NB4 (cell line): ENCODE measurements at regions not wholly inside any gene's neighbourhood (a gene's known extent, or its start where the extent isn't known, plus 50 kb on each side); places are given as distances from the start of the nearest gene placed in this dataset.

Experiments
- MYC ChIP-seq: IDR thresholded peaks from 2 replicates; pipeline ENCODE4 v1.6.1; 2011; ENCODE audit warnings: low read depth, low read length
- TF ChIP-seq, protein P1 (sequence below): IDR thresholded peaks from one replicate; pipeline ENCODE4 v1.5.1; 2012; ENCODE audit warnings: low read depth, low read length

- TF ChIP-seq, protein P1, sequence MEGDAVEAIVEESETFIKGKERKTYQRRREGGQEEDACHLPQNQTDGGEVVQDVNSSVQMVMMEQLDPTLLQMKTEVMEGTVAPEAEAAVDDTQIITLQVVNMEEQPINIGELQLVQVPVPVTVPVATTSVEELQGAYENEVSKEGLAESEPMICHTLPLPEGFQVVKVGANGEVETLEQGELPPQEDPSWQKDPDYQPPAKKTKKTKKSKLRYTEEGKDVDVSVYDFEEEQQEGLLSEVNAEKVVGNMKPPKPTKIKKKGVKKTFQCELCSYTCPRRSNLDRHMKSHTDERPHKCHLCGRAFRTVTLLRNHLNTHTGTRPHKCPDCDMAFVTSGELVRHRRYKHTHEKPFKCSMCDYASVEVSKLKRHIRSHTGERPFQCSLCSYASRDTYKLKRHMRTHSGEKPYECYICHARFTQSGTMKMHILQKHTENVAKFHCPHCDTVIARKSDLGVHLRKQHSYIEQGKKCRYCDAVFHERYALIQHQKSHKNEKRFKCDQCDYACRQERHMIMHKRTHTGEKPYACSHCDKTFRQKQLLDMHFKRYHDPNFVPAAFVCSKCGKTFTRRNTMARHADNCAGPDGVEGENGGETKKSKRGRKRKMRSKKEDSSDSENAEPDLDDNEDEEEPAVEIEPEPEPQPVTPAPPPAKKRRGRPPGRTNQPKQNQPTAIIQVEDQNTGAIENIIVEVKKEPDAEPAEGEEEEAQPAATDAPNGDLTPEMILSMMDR, result no peak
- TF ChIP-seq MYC, result no peak
Observed at GRCh38 chr5:4571248-4571948, 568.7 kb upstream of the ADAMTS16 start.
